Activated B cell treated with CpG ODN at 0.5 μM for 24 hours (primary cell): ENCODE measurements at regions not wholly inside any gene's neighbourhood (a gene's known extent, or its start where the extent isn't known, plus 50 kb on each side); places are given as distances from the start of the nearest gene placed in this dataset.

Source experiments
- ATAC-seq: fragments of 200-7000 bp; cut with Tn5 transposase; one replicate; pipeline ENCODE4 v1.10.0; 2021; ENCODE audit warnings: low read depth, mild to moderate bottlenecking, moderate library complexity
- CTCF ChIA-PET: fragments of 350-600 bp; sonication (Branson Sonifier 250); formaldehyde crosslinking; loops from one replicate; lab custom pipeline; 2021; ENCODE audit warnings: antibody characterized with exemption; lab: Charles Lee
- POLR2A ChIA-PET: fragments of 350-600 bp; sonication (Branson Sonifier 250); formaldehyde crosslinking; loops from one replicate; lab custom pipeline; 2021; ENCODE audit warnings: antibody characterized with exemption; lab: Charles Lee
- DNase-seq: peaks from one replicate; pipeline ENCODE4 v3.0.0; 2022
- H3K27ac Mint-ChIP-seq: one replicate; pipeline ENCODE4 v1.8.0; 2020; ENCODE audit warnings: mixed read lengths
- H3K27me3 Mint-ChIP-seq: one replicate; pipeline ENCODE4 v1.8.0; 2021; ENCODE audit warnings: mixed read lengths
- H3K36me3 Mint-ChIP-seq: one replicate; pipeline ENCODE4 v1.8.0; 2021; ENCODE audit warnings: low read depth, mixed read lengths
- H3K4me1 Mint-ChIP-seq: one replicate; pipeline ENCODE4 v1.8.0; 2021; ENCODE audit warnings: mixed read lengths
- H3K4me3 Mint-ChIP-seq: one replicate; pipeline ENCODE4 v1.8.0; 2020; ENCODE audit warnings: mild to moderate bottlenecking, mixed read lengths
- H3K9me3 Mint-ChIP-seq: one replicate; pipeline ENCODE4 v1.8.0; 2020; ENCODE audit warnings: mixed read lengths
- CTCF ChIP-seq: fragments of 200-600 bp; IDR thresholded peaks from one replicate; pipeline ENCODE4 v1.8.0; 2022; ENCODE audit warnings: antibody characterized with exemption, mild to moderate bottlenecking
- intact Hi-C: fragments of 100-400 bp; cut with micrococcal nuclease; formaldehyde crosslinking; loops from one replicate; pipeline ENCODE4 v1.15.1; 2024

GRCh38 chr14:71780075-71780474 lies 152.2 kb upstream of the RGS6 start:
- CTCF ChIA-PET = no interaction called here
- no peak overlapping the region for H3K4me3 Mint-ChIP-seq

GRCh38 chr14:71780822-71781221 lies 151.4 kb upstream of the RGS6 start:
- intact Hi-C loops = no loop called here
- Mint-ChIP-seq H3K27ac (no peak overlapping the region), H3K27me3 (peaks cover 18% of the 10 kb centered on the region), H3K4me1 (no peaks in the 10 kb centered on the region), H3K9me3 (no peaks in the 10 kb centered on the region), H3K36me3 (no peaks in the 10 kb centered on the region), H3K4me3 (no peak overlapping the region)
- TF ChIP-seq CTCF = no peak
- no peak for DNase-seq
- POLR2A ChIA-PET = no interaction called here
- no peak for ATAC-seq
- CTCF ChIA-PET = no interaction called here

More at GRCh38 chr14:71780075-71780474, 152.2 kb upstream of the RGS6 start:
- ATAC-seq = no peak
- Mint-ChIP-seq H3K27ac (no peak overlapping the region), H3K4me1 (no peaks in the 10 kb centered on the region), H3K9me3 (no peaks in the 10 kb centered on the region), H3K27me3 (peaks cover 18% of the 10 kb centered on the region), H3K36me3 (no peaks in the 10 kb centered on the region)
- intact Hi-C loops = no loop called here
- DNase-seq = no peak
- POLR2A ChIA-PET = no interaction called here
- TF ChIP-seq CTCF = no peak

- Mint-ChIP-seq H3K9me3 (no peaks in the 10 kb centered on the region), H3K4me3 (no peak overlapping the region), H3K27me3 (peaks cover 9% of the 10 kb centered on the region), H3K27ac (no peak overlapping the region), H3K36me3 (no peaks in the 10 kb centered on the region), H3K4me1 (no peaks in the 10 kb centered on the region)
- CTCF ChIA-PET = no interaction called here
- TF ChIP-seq CTCF = no peak
- no peak for DNase-seq
- ATAC-seq = no peak
- intact Hi-C loops = no loop called here
- POLR2A ChIA-PET = no interaction called here
Measured at GRCh38 chr14:71783088-71783487, 149.1 kb upstream of the RGS6 start.

- H3K4me1 Mint-ChIP-seq = no peaks in the 10 kb centered on the region
- H3K9me3 Mint-ChIP-seq = no peaks in the 10 kb centered on the region
- intact Hi-C loops = no loop called here
- ChIA-PET POLR2A (no interaction called here), CTCF (no interaction called here)
- ATAC-seq = no peak
- TF ChIP-seq CTCF = no peak
- peaks cover 9% of the 10 kb centered on the region for H3K27me3 Mint-ChIP-seq
- no peak overlapping the region for H3K27ac Mint-ChIP-seq
- H3K36me3 Mint-ChIP-seq = no peaks in the 10 kb centered on the region
- H3K4me3 Mint-ChIP-seq = no peak overlapping the region
- DNase-seq = no peak
Measured at GRCh38 chr14:71783786-71784185, 148.4 kb upstream of the RGS6 start.

GRCh38 chr14:71789005-71789404 lies 143.2 kb upstream of the RGS6 start:
- Mint-ChIP-seq H3K36me3 (no peaks in the 10 kb centered on the region), H3K27ac (no peak overlapping the region), H3K4me3 (no peak overlapping the region), H3K27me3 (peaks cover 4% of the 10 kb centered on the region), H3K4me1 (no peaks in the 10 kb centered on the region), H3K9me3 (peaks cover 2% of the 10 kb centered on the region)
- DNase-seq = no peak
- intact Hi-C loops = no loop called here
- CTCF ChIA-PET = no interaction called here
- ATAC-seq = no peak
- POLR2A ChIA-PET = no interaction called here
- TF ChIP-seq CTCF = no peak
